ENCODE measurements at regions not wholly inside any gene's neighbourhood (a gene's known extent, or its start where the extent isn't known, plus 50 kb on each side); places are given as distances from the start of the nearest gene placed in this dataset.
A peak's percentile ranks its signal among the peaks of the same experiment; 100 is the strongest.

DNA sequence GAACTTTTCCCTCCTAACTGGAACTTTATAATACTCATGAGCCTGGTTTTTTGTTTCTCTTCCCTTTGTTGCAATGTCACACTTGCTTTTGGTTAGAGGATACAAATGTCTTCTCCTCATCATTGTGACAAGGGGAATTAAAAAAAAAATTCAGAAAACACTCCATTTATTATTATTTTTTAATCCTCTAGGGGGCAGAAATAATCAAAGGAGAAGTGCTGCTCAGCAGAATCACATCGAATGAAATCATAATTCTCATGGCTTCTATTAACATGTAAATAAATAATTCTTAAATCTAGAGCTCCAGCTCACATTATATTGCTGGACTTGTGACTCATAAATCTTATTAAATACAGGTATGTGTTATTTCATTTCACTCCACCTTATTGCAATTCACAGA lies 273.8 kb downstream of the TRIB2 start:
- in situ Hi-C loops (cut with HindIII; ENCODE audit: low sequenced_read_pairs): no loop called here
- DNase-seq (ENCODE audit: low spot score): no peak

DNA sequence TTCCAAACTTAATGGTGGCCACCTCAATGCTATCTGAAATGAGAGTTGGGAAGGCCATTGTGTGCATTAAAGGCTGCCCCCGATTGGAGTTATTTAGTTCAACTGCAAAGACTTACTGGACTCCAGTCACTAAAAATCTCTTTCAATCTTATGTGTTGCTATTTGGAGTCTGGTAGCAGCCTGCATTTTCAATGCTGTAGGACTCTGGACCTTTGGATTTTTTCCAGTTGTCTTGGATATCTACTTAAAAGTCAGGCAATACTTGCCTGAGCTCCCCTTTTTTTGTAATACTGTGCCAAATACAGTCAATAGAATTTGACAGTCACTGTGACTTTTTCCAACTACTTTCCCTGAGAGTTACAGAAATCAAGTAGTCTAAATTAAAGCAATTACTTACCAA lies 281.9 kb downstream of the TRIB2 start:
- in situ Hi-C loops (cut with HindIII; ENCODE audit: low sequenced_read_pairs): no loop called here
- no peak for DNase-seq (ENCODE audit: low spot score)

DNA sequence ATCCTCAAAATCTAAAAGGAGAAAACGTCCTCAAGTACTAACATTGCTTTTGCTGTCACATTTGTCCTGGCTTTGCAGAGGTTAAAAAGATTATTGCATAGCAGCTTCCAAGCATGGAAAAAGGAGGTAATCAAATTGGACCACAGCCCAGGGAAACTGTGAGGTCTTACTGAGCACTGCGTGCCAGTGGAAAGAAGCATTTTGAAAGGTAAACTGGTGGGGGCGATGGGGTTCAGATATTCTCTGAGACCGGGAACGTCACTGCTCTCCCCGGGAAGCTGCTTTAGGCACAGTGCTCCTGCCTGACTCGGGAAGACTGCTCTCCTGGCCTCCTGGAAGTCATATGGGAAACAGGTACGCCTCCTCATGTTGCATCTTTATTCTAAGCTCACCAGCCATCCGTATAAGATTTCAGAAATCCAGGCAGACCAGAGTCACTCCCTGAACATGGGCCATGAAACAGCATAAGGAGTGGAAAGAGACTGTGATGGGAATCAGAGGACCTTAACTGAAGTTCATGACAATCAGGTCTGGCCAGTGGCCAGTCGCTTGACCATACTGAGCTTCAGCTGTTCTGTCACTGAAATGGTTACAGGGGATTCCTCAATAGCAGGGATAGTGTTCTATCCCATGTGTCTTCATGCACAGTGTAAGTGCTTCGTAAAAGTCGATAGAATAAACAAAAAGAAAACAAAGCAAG lies 284.1 kb downstream of the TRIB2 start:
- DNase-seq (ENCODE audit: low spot score): no peak
- in situ Hi-C loops (cut with HindIII; ENCODE audit: low sequenced_read_pairs): no loop called here

DNA sequence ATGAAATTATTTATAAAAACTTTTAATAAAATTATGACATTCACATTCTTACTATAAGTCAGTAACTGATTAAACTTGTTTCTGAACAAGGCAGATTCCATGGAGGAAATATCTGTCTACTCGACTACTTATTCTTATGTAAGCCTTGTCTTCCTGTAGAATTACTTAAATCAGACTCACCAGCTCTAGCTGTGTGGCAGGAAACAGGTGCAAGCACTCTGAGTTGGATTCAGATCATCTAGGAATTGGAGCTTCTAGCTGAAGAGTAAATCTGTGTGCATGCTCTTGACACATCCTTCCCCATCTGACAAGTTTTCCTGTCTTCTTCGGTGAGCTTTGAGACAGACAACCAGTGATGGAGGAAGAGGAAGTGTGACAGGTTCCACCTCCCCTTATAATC lies 284.7 kb downstream of the TRIB2 start:
- DNase-seq (ENCODE audit: low spot score): no peak
- in situ Hi-C loops (cut with HindIII; ENCODE audit: low sequenced_read_pairs): no loop called here

DNA sequence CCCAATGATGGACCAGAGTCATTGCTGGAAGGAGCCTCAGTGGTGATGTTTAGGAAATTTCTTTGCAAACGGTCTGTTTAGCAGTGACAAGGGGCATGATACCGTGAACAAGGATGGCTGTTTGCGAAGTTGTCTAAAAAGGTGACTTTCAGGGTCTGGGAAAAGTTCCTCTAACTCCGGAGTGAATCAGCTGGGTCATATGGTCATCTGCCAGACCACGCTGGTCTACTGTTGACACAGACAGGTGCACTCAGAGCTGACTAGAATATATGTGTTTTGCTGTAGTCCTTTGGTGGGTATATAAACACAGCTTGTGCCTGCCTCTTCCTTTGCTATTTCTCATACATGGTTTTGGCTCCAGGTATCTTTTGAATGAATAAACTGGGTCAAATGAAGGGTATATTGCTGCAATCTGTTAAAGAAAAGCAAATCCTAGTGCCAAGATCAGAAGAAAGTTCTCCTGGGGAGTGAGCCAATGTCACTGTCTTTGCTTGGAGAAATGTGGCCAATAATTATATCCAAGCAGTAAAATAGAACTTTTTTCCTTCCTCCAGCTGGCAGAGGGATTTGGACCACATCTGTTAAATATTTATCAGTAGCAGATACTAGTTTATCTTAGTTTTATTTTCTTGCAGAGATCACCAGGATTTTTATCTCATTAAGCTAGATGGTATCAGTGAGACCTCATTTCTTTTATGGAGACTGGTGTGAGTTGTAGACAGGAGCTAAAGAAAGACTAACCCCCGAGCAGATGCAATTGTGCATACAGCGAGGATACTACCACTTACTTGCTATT lies 286.0 kb downstream of the TRIB2 start:
- DNase-seq (ENCODE audit: low spot score): no peak
- in situ Hi-C loops (cut with HindIII; ENCODE audit: low sequenced_read_pairs): no loop called here

DNA sequence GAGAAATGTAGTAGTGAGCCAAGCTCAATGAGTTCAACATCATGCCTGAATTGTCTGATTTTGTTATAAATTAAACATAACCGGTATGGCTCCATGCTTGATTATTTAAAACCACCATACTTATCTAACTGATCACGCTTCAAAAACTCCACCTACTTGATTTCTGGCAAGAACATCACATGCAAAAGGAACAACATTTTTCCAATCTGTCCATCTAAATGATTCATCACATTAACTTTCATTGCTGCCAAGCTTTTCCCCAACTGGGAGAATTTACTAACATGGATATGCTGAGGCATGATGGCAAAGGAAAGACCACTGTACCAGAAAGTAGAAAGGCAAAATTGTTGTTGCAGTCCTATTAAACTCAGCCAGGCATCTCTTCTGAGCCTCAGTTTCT lies 286.8 kb downstream of the TRIB2 start:
- no peak for DNase-seq (ENCODE audit: low spot score)
- in situ Hi-C loops (cut with HindIII; ENCODE audit: low sequenced_read_pairs): no loop called here

DNA sequence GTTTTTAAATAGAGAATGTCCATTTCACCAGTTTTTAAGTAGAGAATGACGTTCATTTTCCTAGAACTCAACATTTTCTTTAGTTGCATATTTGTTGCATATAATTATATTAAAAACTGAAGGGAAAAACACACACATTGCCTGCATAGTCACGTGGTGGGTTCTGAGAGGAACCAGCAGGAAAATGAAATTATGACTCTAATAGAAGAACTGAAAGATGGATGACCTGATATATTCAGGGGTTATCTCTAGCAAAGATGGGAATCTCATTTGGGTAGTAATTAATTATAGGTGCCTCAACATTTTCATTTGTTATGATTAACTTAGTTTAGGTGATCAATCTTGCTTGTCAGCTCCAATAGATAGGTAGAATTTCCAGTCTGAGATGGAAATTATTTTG lies 288.3 kb downstream of the TRIB2 start:
- in situ Hi-C loops (cut with HindIII; ENCODE audit: low sequenced_read_pairs): no loop called here
- no peak for DNase-seq (ENCODE audit: low spot score)

DNA sequence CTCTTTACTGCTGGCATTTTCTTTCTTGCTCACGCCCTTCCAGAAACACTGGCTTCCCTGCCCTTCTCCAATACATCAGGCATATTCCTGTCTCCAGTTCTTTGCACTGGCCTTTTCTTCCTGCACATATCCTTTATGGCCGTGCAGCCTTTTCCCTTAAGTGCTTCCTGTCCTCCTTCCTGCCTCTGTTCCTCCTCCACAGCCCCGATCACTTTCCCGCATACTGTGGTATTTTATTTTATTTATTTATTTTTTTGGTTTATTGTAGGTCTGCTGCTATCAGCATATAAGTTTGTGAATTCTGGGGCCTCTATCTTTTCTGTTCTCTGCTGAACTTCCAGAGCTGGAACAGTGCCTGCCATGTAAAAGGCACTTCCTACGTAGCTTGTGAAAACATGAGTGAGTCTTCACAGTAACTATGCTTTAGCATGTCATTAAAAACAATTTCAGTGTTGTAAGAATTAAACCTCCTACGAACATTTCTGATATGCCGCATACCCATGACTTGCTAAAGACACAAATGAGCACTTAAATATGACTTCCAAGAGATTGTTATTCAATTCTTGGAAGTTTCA lies 289.1 kb downstream of the TRIB2 start:
- in situ Hi-C loops (cut with HindIII; ENCODE audit: low sequenced_read_pairs): no loop called here

DNA sequence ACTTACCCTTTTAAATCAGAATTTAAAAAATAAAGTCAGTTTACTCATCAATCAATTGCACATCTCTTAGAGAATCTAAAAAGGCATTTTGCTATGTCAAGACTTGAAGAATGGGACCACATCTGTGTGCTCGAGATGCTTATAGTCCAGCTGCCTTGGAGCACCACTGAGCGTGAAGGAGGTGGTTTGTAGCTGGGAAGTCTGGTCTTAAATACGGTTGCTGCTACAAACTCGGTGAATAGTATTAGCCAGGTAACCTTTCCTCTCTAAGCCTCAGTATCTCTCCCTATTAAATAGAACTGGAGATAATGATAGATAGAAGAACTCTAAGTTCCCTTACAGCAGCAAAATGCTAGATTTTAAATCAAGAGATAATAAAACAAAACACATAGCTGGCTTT lies 289.7 kb downstream of the TRIB2 start:
- in situ Hi-C loops (cut with HindIII; ENCODE audit: low sequenced_read_pairs): no loop called here
- no peak for DNase-seq (ENCODE audit: low spot score)

More for the DNA sequence above, 289.1 kb downstream of the TRIB2 start:
- DNase-seq (ENCODE audit: low spot score): no peak

DNA sequence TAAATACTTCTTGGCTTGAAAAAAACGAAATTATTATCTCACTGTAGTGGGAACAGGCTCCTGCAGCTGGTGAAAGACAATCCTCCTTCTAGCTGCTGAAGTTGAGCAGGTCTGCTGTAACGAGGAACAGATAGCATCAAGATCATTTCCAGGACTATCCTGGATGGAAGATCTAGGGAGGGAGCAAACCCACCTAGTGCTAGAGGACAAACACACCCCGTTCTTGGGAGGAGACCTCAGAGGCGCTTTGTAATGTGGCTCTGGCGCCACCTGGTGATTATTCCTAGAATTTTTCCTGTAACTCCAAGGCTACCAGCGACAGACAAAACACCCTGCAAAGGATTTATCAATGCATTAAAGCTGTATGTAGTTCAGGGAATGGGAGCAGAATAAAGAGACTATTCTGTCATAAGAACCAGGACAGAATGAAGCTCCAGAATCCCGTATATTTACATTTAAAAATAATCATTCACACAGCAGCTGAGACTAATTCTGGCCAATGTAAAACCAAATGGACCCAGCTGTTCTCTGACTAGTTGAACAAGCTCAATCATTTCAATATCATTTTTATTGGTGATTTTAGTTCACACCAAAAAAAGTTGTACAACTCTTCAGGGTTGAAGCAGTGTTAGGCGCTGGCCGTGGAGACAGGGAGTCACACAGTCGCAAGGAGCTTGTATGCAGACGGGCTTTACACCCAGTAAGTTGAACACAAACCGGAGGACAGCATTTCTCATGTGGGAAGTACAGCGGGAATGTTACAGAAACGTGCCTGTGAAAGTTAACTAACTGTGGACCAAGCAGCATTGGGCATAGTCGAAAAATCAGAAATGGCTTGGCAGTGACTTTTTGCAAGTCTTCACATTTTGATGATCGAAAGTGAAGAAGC lies 290.3 kb downstream of the TRIB2 start:
- in situ Hi-C loops (cut with HindIII; ENCODE audit: low sequenced_read_pairs): no loop called here
- peak; percentile 61 for DNase-seq (ENCODE audit: low spot score)

DNA sequence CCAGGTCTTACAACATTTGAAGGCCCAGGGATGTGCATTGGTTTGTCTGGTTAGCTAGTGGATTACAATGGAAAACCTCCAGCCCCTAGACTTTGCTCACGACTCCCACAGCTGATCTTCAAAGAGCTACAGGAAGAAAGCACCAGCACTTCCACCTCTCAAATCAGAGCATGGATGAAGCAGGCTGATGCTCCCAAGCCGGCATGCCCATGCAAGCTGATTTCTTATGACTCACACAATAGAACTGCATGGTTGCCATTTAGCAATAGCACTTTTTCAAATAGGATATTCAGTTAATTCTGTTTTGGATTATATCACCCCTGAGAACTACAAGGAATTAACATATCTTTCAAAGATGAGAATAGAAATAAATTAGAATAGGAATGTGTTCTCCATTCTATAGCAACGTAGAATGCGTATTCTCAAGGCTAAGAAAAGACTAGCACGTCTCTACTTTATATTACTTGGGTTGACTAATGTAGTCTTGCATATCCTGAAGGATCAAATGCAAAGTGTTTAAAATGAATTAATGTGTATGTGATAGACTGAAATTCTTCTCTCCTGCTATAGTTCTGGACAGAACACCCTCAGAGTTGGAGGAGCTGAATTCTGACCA lies 292.4 kb downstream of the TRIB2 start:
- in situ Hi-C loops (cut with HindIII; ENCODE audit: low sequenced_read_pairs): no loop called here
- no peak for DNase-seq (ENCODE audit: low spot score)

DNA sequence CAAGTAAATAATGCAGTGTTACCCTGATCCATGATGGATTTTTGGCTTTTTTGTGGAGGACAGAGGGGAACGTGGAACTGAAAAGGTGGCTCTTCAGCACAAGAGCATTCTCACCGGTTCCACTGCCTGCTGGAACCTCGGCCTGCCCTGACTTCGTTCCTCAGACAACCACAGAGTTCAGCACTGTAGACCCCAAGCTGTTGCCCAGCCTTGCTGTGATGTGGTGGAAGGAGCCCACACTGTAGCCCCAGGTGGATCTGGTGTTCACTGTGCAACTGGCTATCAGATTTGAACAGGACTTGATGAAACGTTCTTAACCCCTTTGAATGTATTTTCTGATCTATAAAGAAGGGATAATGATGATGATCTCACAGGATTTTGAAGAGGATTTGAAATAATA lies 293.5 kb downstream of the TRIB2 start:
- in situ Hi-C loops (cut with HindIII; ENCODE audit: low sequenced_read_pairs): no loop called here

DNA sequence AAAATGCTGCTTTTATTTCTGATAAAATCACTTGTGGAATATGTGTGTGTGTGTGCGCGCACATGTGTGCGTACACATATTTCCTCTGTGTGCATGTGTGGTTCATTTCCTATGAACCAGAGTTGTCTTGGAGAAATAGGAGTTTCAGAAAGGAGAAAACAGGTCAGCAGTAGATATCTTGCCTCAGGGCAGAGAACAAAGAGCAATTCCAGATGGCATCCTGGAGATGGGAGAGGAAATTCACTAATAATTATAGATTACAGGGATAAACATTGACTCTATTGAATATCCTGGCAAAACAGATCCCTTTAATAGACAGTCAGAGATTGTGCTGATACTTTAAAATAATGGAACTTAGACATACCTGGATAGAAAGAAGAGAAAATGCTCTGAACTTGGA lies 298.0 kb downstream of the TRIB2 start:
- no peak for DNase-seq (ENCODE audit: low spot score)

More for the DNA sequence above, 293.5 kb downstream of the TRIB2 start:
- no peak for DNase-seq (ENCODE audit: low spot score)

DNA sequence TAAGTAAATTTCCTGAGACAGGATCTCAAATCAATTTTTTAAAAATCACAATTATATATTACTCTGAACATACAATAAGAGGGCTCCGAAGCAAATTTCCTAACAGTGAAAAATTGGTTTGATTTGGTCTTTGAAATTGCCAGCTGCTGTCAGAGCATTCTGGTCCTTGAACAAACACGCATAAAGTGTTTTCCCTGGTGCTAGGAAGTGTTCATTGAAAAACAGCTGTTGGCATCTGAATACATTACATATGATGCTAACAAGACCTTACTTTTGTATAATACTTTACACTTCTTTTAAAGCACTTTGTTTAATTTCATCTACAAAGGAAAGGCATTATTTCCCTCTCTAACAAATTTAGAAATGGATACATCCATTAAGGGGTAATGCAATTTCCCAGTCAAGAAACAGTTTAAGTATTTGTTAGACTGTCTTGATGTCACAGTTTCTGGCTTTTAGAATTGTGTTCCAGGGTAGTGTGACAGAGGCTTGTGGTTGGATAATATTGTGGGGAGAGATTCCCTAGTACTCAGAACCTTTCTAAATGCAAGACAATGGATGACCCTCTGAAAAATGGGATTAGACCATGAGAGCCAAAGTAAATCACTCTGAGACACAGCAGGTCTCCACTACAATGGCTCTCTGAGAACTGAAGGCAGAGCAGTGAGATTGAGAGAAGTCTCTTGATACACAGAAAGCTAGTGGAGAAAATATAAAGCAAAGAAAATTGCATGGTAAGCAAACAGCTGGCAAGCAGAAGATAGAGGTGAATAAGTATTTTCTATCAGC lies 299.0 kb downstream of the TRIB2 start:
- DNase-seq (ENCODE audit: low spot score): no peak
- in situ Hi-C loops (cut with HindIII; ENCODE audit: low sequenced_read_pairs): no loop called here

More for the DNA sequence above, 298.0 kb downstream of the TRIB2 start:
- in situ Hi-C loops (cut with HindIII; ENCODE audit: low sequenced_read_pairs): no loop called here

DNA sequence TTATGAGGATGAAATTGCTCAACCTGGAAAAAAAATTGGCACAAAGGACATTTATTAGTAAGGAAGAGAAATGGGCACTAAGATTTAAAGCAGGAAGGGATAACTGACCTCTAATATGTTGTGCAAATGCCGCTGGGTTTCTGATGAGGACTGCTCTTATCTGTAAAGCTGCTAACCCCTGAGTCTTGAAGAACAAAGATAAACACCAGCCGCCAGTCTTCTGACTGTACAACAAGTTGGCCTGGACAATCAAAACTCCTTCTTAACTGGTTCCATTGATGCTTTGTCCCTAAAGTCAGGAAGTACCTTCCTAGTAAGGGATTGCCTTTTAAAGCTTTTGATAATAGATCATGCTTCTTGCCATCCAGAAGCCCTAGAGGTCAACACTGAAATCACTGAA lies 301.8 kb downstream of the TRIB2 start:
- DNase-seq (ENCODE audit: low spot score): no peak
- in situ Hi-C loops (cut with HindIII; ENCODE audit: low sequenced_read_pairs): no loop called here

DNA sequence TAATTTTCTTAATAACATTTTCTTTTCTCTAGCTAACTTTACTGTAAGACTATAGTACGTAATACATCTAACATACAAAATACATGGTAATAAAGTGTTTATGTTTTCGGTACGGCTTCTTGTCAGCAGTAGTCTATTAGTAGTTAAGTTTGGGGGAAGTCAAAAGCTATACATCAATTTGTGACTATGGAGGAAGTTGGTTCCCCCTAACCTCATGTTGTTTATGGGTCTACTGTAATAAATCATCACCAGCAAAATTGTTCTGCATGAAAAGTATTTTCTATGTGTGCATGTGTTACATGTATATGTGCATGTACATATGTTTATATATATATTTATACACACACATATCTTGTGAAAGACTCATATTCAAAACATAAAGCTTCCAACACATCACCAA lies 303.0 kb downstream of the TRIB2 start:
- in situ Hi-C loops (cut with HindIII; ENCODE audit: low sequenced_read_pairs): no loop called here
- no peak for DNase-seq (ENCODE audit: low spot score)

DNA sequence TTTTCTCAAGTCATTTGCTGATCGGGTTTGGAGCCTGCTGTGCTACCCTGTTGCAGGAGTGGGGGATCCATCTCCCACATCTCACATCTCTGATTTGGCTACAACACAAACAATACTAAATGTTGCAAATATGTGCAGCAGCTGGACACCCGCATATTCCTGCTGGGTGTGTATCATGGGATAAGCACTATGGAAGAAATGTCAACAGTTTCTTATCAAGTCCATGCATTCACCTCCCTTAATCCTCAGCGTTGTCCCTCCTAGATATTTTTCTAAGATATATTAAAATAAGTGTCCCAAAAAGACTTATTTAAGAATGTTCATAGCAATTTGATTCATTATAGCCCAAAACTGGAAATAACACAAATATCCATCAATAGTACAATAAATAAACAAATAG lies 303.7 kb downstream of the TRIB2 start:
- in situ Hi-C loops (cut with HindIII; ENCODE audit: low sequenced_read_pairs): no loop called here
- DNase-seq (ENCODE audit: low spot score): no peak

DNA sequence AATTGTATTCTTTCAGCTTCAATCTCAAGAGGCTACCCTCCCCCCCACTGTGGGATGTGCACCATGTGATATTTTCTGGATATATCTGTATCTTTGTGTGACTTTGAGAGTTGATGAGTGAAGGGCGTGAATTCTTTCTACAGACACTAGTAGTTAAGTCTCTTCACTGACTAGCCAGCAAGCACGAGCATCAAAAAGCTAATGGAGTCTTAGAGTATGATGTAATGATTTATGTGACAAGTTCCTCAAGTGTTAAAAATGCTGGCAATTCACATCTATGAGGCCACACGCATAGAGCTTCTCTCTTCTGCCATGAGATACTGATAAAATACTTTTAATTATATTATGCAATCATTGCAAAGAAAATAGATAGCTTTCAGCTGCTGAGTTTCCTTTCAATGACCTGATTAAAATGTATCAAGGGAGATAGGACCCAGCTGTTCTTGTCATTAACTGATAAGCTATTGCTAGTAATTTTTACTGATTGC lies 304.8 kb downstream of the TRIB2 start:
- in situ Hi-C loops (cut with HindIII; ENCODE audit: low sequenced_read_pairs): no loop called here
- no peak for DNase-seq (ENCODE audit: low spot score)
